WTC11 (cell line): ENCODE measurements at regions not wholly inside any gene's neighbourhood (a gene's known extent, or its start where the extent isn't known, plus 50 kb on each side); places are given as distances from the start of the nearest gene placed in this dataset.

ENCODE experiments used
- ATAC-seq: fragments of 200-7000 bp; cut with Tn5 transposase; 2 replicates; pipeline ENCODE4 v1.10.0; 2021; ENCODE audit warnings: mild to moderate bottlenecking, moderate library complexity
- CTCF ChIA-PET: fragments of 300-600 bp; sonication (Branson Sonifier 250); formaldehyde crosslinking; loops from one replicate; lab custom pipeline; 2021; ENCODE audit warnings: antibody characterized with exemption; lab: Charles Lee
- POLR2A ChIA-PET: fragments of 350-600 bp; sonication (Branson Sonifier 250); formaldehyde crosslinking; loops from one replicate; lab custom pipeline; 2021; ENCODE audit warnings: antibody characterized with exemption; lab: Charles Lee
- DNase-seq: peaks from one replicate; pipeline ENCODE4 v3.0.0; 2021; ENCODE audit warnings: low spot score
- H3K27ac Mint-ChIP-seq: 2 replicates; pipeline ENCODE4 v1.8.0; 2021; ENCODE audit warnings: mixed read lengths
- H3K27me3 Mint-ChIP-seq: 2 replicates; pipeline ENCODE4 v1.8.0; 2021; ENCODE audit warnings: low read depth, mild to moderate bottlenecking, moderate library complexity, mixed read lengths
- H3K36me3 Mint-ChIP-seq: 2 replicates; pipeline ENCODE4 v1.8.0; 2021; ENCODE audit warnings: mixed read lengths
- H3K4me1 Mint-ChIP-seq: 2 replicates; pipeline ENCODE4 v1.8.0; 2022; ENCODE audit warnings: mixed read lengths
- H3K4me3 Mint-ChIP-seq: 2 replicates; pipeline ENCODE4 v1.8.0; 2021; ENCODE audit warnings: mild to moderate bottlenecking, moderate library complexity, mixed read lengths
- H3K9me3 Mint-ChIP-seq: 2 replicates; pipeline ENCODE4 v1.8.0; 2021; ENCODE audit warnings: mixed read lengths
- AR ChIP-seq: fragments of 250-450 bp; sonication (Bioruptor Pico); IDR thresholded peaks from 2 replicates; pipeline ENCODE4 v1.9.0; 2021; ENCODE audit warnings: mild to moderate bottlenecking
- E2F5 ChIP-seq: sonication (generic); formaldehyde crosslinking; IDR thresholded peaks from 2 replicates; pipeline ENCODE4 v1.8.1; 2022; ENCODE audit warnings: mild to moderate bottlenecking, moderate library complexity, missing genetic modification reagents
- ERG ChIP-seq: fragments of 250-450 bp; sonication (Bioruptor Pico); IDR thresholded peaks from 2 replicates; pipeline ENCODE4 v1.8.0; 2021; ENCODE audit warnings: mild to moderate bottlenecking
- ESRRA ChIP-seq: sonication (generic); formaldehyde crosslinking; IDR thresholded peaks from 2 replicates; pipeline ENCODE4 v1.8.1; 2022; ENCODE audit warnings: mild to moderate bottlenecking, missing genetic modification reagents, borderline replicate concordance
- GABPB1 ChIP-seq: sonication (generic); formaldehyde crosslinking; IDR thresholded peaks from 2 replicates; pipeline ENCODE4 v1.8.1; 2023; ENCODE audit warnings: mild to moderate bottlenecking, missing genetic modification reagents
- JUN ChIP-seq: sonication (generic); formaldehyde crosslinking; IDR thresholded peaks from 2 replicates; pipeline ENCODE4 v1.8.0; 2023; ENCODE audit warnings: mild to moderate bottlenecking, missing genetic modification reagents
- NFYB ChIP-seq: sonication (generic); formaldehyde crosslinking; conservative IDR thresholded peaks from 2 replicates; pipeline ENCODE4 v1.8.0; 2022; ENCODE audit warnings: low read depth, missing genetic modification reagents
- NR1H2 ChIP-seq: sonication (generic); formaldehyde crosslinking; IDR thresholded peaks from 2 replicates; pipeline ENCODE4 v1.9.0; 2021; ENCODE audit warnings: mild to moderate bottlenecking, moderate library complexity, missing genetic modification reagents
- RORB ChIP-seq: fragments of 250-450 bp; sonication (Bioruptor Pico); IDR thresholded peaks from 2 replicates; pipeline ENCODE4 v1.9.0; 2021; ENCODE audit warnings: mild to moderate bottlenecking
- SP1 ChIP-seq: sonication (generic); formaldehyde crosslinking; conservative IDR thresholded peaks from 2 replicates; pipeline ENCODE4 v1.8.1; 2022; ENCODE audit warnings: missing genetic modification reagents
- TEAD1 ChIP-seq: sonication (generic); formaldehyde crosslinking; IDR thresholded peaks from 2 replicates; pipeline ENCODE4 v1.8.0; 2022; ENCODE audit warnings: mild to moderate bottlenecking, missing genetic modification reagents
- ZMAT4 ChIP-seq: fragments of 250-450 bp; sonication (Bioruptor Pico); IDR thresholded peaks from 2 replicates; pipeline ENCODE4 v1.9.0; 2021; ENCODE audit warnings: mild to moderate bottlenecking
- ZNF138 ChIP-seq: sonication (generic); formaldehyde crosslinking; conservative IDR thresholded peaks from 2 replicates; pipeline ENCODE4 v1.8.1; 2022; ENCODE audit warnings: mild to moderate bottlenecking, moderate library complexity, missing genetic modification reagents
- ZNF317 ChIP-seq: sonication (generic); formaldehyde crosslinking; IDR thresholded peaks from 2 replicates; pipeline ENCODE4 v1.8.1; 2023; ENCODE audit warnings: low read depth, mild to moderate bottlenecking, moderate library complexity, missing genetic modification reagents, borderline replicate concordance
- TF ChIP-seq, protein P1 (sequence below): sonication (generic); formaldehyde crosslinking; IDR thresholded peaks from 2 replicates; pipeline ENCODE4 v1.8.1; 2023; ENCODE audit warnings: mild to moderate bottlenecking, missing genetic modification reagents
- TF ChIP-seq, protein P2 (sequence below): sonication (generic); formaldehyde crosslinking; conservative IDR thresholded peaks from 2 replicates; pipeline ENCODE4 v1.8.1; 2023; ENCODE audit warnings: mild to moderate bottlenecking, low read depth, missing genetic modification reagents, moderate library complexity
- TF ChIP-seq, protein P3 (sequence below): sonication (generic); formaldehyde crosslinking; conservative IDR thresholded peaks from 2 replicates; pipeline ENCODE4 v1.8.1; 2022; ENCODE audit warnings: mild to moderate bottlenecking, missing genetic modification reagents
- TF ChIP-seq, protein P4 (sequence below): sonication (generic); formaldehyde crosslinking; IDR thresholded peaks from 2 replicates; pipeline ENCODE4 v1.8.1; 2022; ENCODE audit warnings: mild to moderate bottlenecking, missing genetic modification reagents, moderate library complexity, borderline replicate concordance
- TF ChIP-seq, protein P5 (sequence below): sonication (generic); formaldehyde crosslinking; IDR thresholded peaks from 2 replicates; pipeline ENCODE4 v1.8.1; 2022; ENCODE audit warnings: low read depth, missing genetic modification reagents, borderline replicate concordance

- Mint-ChIP-seq H3K36me3 (no peaks in the 10 kb centered on the region), H3K4me3 (no peak overlapping the region), H3K9me3 (no peaks in the 10 kb centered on the region), H3K4me1 (peaks cover 33% of the 10 kb centered on the region), H3K27me3 (peaks cover 16% of the 10 kb centered on the region), H3K27ac (no peak overlapping the region)
- POLR2A ChIA-PET = no interaction called here
- TF ChIP-seq ZMAT4 (CRISPR knock-in tag) (no peak), AR (CRISPR knock-in tag) (no peak), SP1 (CRISPR knock-in tag) (no peak), ERG (CRISPR knock-in tag) (no peak), NR1H2 (CRISPR knock-in tag) (no peak), TEAD1 (CRISPR knock-in tag) (no peak), E2F5 (CRISPR knock-in tag) (no peak), NFYB (no peak), ZNF138 (CRISPR knock-in tag) (no peak), ESRRA (no peak), ZNF317 (CRISPR knock-in tag) (no peak), JUN (CRISPR knock-in tag) (no peak), RORB (no peak), GABPB1 (CRISPR knock-in tag) (no peak)
- TF ChIP-seq, protein P1, sequence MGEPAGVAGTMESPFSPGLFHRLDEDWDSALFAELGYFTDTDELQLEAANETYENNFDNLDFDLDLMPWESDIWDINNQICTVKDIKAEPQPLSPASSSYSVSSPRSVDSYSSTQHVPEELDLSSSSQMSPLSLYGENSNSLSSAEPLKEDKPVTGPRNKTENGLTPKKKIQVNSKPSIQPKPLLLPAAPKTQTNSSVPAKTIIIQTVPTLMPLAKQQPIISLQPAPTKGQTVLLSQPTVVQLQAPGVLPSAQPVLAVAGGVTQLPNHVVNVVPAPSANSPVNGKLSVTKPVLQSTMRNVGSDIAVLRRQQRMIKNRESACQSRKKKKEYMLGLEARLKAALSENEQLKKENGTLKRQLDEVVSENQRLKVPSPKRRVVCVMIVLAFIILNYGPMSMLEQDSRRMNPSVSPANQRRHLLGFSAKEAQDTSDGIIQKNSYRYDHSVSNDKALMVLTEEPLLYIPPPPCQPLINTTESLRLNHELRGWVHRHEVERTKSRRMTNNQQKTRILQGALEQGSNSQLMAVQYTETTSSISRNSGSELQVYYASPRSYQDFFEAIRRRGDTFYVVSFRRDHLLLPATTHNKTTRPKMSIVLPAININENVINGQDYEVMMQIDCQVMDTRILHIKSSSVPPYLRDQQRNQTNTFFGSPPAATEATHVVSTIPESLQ (CRISPR knock-in tag) = no peak
- TF ChIP-seq, protein P2, sequence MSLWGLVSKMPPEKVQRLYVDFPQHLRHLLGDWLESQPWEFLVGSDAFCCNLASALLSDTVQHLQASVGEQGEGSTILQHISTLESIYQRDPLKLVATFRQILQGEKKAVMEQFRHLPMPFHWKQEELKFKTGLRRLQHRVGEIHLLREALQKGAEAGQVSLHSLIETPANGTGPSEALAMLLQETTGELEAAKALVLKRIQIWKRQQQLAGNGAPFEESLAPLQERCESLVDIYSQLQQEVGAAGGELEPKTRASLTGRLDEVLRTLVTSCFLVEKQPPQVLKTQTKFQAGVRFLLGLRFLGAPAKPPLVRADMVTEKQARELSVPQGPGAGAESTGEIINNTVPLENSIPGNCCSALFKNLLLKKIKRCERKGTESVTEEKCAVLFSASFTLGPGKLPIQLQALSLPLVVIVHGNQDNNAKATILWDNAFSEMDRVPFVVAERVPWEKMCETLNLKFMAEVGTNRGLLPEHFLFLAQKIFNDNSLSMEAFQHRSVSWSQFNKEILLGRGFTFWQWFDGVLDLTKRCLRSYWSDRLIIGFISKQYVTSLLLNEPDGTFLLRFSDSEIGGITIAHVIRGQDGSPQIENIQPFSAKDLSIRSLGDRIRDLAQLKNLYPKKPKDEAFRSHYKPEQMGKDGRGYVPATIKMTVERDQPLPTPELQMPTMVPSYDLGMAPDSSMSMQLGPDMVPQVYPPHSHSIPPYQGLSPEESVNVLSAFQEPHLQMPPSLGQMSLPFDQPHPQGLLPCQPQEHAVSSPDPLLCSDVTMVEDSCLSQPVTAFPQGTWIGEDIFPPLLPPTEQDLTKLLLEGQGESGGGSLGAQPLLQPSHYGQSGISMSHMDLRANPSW (CRISPR knock-in tag) = no peak
- TF ChIP-seq, protein P3, sequence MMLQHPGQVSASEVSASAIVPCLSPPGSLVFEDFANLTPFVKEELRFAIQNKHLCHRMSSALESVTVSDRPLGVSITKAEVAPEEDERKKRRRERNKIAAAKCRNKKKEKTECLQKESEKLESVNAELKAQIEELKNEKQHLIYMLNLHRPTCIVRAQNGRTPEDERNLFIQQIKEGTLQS (CRISPR knock-in tag) = no peak
- TF ChIP-seq, protein P4, sequence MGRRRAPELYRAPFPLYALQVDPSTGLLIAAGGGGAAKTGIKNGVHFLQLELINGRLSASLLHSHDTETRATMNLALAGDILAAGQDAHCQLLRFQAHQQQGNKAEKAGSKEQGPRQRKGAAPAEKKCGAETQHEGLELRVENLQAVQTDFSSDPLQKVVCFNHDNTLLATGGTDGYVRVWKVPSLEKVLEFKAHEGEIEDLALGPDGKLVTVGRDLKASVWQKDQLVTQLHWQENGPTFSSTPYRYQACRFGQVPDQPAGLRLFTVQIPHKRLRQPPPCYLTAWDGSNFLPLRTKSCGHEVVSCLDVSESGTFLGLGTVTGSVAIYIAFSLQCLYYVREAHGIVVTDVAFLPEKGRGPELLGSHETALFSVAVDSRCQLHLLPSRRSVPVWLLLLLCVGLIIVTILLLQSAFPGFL (CRISPR knock-in tag) = no peak
- TF ChIP-seq, protein P5, sequence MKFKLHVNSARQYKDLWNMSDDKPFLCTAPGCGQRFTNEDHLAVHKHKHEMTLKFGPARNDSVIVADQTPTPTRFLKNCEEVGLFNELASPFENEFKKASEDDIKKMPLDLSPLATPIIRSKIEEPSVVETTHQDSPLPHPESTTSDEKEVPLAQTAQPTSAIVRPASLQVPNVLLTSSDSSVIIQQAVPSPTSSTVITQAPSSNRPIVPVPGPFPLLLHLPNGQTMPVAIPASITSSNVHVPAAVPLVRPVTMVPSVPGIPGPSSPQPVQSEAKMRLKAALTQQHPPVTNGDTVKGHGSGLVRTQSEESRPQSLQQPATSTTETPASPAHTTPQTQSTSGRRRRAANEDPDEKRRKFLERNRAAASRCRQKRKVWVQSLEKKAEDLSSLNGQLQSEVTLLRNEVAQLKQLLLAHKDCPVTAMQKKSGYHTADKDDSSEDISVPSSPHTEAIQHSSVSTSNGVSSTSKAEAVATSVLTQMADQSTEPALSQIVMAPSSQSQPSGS (CRISPR knock-in tag) = no peak
- ATAC-seq = no peak
- CTCF ChIA-PET = interaction anchor here (0.5 to 3.4 kb wide), 3 partner anchors 22 to 272 kb away, joined by 3 to 26 read pairs (median 3); no protein-coding TSS in a partner anchor
- DNase-seq = no peak
Observed at GRCh38 chr5:61657010-61657409, 325.0 kb downstream of the ZSWIM6 start.
